K562 (cell line): ENCODE measurements at regions not wholly inside any gene's neighbourhood (a gene's known extent, or its start where the extent isn't known, plus 50 kb on each side); places are given as distances from the start of the nearest gene placed in this dataset.

Experiments used
- ATAC-seq: fragments of 200-7000 bp; cut with Tn5 transposase; 3 replicates; pipeline ENCODE4 v1.9.1; 2020; ENCODE audit warnings: moderate library complexity
- BruUV-seq: library from RNA; stranded (reverse); fragments of 400-500 nt; replicated peaks from 2 replicates; lab custom pipeline; 2021; lab: Mats Ljungman, UMichigan
- CTCF ChIA-PET: fragments of 300-600 bp; formaldehyde crosslinking; extraction: SDS; loops from one replicate; lab custom pipeline; 2021; ENCODE audit warnings: low intra/inter-chr PET ratio; lab: Yijun Ruan, JAX
- POLR2A ChIA-PET: fragments of 300-600, 350-650 bp; sonication (Branson Sonifier 250); formaldehyde crosslinking; extraction: SDS; loops from one replicate; lab custom pipeline; 2021; ENCODE audit warnings: antibody characterized with exemption, inconsistent platforms; lab: Yijun Ruan, JAX
- DNase-seq, 4 experiments: peaks; one replicate each; pipeline versions ENCODE4 v3.0.0 to v3.0.0-alpha.2; 2011 to 2018; ENCODE audit warnings: low spot score in 3 of 4, mixed read lengths in 3 of 4; ENCODE audit errors: extremely low read depth in 1 of 4
- FAIRE-seq: peaks from 2 replicates; lab custom pipeline; 2011; peaks lifted over from hg19 to GRCh38; lab: Jason Lieb, UNC
- H2AFZ ChIP-seq: 2 replicates; pipeline ENCODE4 v1.6.0; 2011; ENCODE audit warnings: low read depth, low read length, control low read depth, inconsistent platforms
- H3K27ac ChIP-seq: fragments of 200-600 bp; 3 replicates; pipeline ENCODE4 v1.8.0; 2011; ENCODE audit warnings: low read depth, mild to moderate bottlenecking, control low read depth, inconsistent platforms, low read length, moderate library complexity, mixed read lengths; ENCODE audit errors: extremely low read depth
- H3K27me3 ChIP-seq, 2 experiments: fragments of 300-600 bp in 1 of 2; 2 replicates in 1 of 2; 3 replicates in 1 of 2; pipeline versions ENCODE4 v1.6.0 to v1.8.0; 2011; ENCODE audit warnings: inconsistent platforms in 2 of 2, low read length in 2 of 2, mild to moderate bottlenecking in 1 of 2, mixed read lengths in 1 of 2, moderate library complexity in 1 of 2; ENCODE audit not compliant: control insufficient read depth in 2 of 2, insufficient read depth in 2 of 2
- H3K36me3 ChIP-seq: fragments of 300-600 bp; 3 replicates; pipeline ENCODE4 v1.8.0; 2011; ENCODE audit warnings: mild to moderate bottlenecking, low read length, inconsistent platforms; ENCODE audit not compliant: control insufficient read depth, insufficient read depth
- H3K4me1 ChIP-seq, 2 experiments: fragments of 200-600 bp in 1 of 2; replicated peaks in 1 of 2; 2 replicates in 1 of 2; 3 replicates in 1 of 2; pipeline versions ENCODE4 v1.5.1 to v1.8.0; 2011; ENCODE audit warnings: inconsistent platforms in 2 of 2, low read length in 2 of 2, mild to moderate bottlenecking in 1 of 2, mixed read lengths in 1 of 2, moderate library complexity in 1 of 2; ENCODE audit not compliant: control insufficient read depth in 2 of 2, insufficient read depth in 2 of 2
- H3K4me2 ChIP-seq: 2 replicates; pipeline ENCODE4 v1.6.1; 2011; ENCODE audit warnings: low read length, control low read depth, inconsistent platforms, mixed read lengths; ENCODE audit not compliant: insufficient read depth
- H3K4me3 ChIP-seq: fragments of 200-600 bp; sonication (generic), shearing (Covaris generic); 2 replicates; pipeline ENCODE4 v1.5.1; 2016; ENCODE audit warnings: control low read depth, inconsistent platforms
- H3K79me2 ChIP-seq: fragments of 200-600 bp; 3 replicates; pipeline ENCODE4 v1.8.0; 2011; ENCODE audit warnings: low read length, inconsistent platforms; ENCODE audit not compliant: control insufficient read depth, insufficient read depth
- H3K9ac ChIP-seq, 2 experiments: 2 replicates each; pipeline versions ENCODE4 v1.6.0 to v1.6.1; 2011; ENCODE audit warnings: low read depth in 2 of 2, low read length in 2 of 2, control low read depth in 1 of 2, inconsistent platforms in 1 of 2, mild to moderate bottlenecking in 1 of 2, mixed read lengths in 1 of 2; ENCODE audit not compliant: insufficient read depth in 1 of 2
- H3K9me1 ChIP-seq: one replicate; pipeline ENCODE4 v1.6.0; 2011; ENCODE audit warnings: inconsistent platforms, mild to moderate bottlenecking, low read length, moderate library complexity; ENCODE audit not compliant: control insufficient read depth, insufficient read depth
- H3K9me3 ChIP-seq: replicated peaks from 2 replicates; pipeline ENCODE4 v1.5.1; 2011; ENCODE audit warnings: low read depth, low read length, inconsistent platforms; ENCODE audit not compliant: control insufficient read depth, insufficient read depth
- H4K20me1 ChIP-seq: replicated peaks from 2 replicates; pipeline ENCODE4 v1.6.1; 2011; ENCODE audit warnings: low read length, inconsistent platforms, mixed read lengths; ENCODE audit not compliant: control insufficient read depth, insufficient read depth
- ARID2 ChIP-seq: fragments of 450-650 bp; IDR thresholded peaks from 2 replicates; pipeline ENCODE4 v1.6.1; 2017; ENCODE audit warnings: antibody characterized with exemption, mild to moderate bottlenecking
- CBFB ChIP-seq: sonication (generic); formaldehyde crosslinking; IDR thresholded peaks from 2 replicates; pipeline ENCODE4 v1.4.0; 2020; ENCODE audit warnings: mild to moderate bottlenecking, missing genetic modification reagents
- NFRKB ChIP-seq: fragments of 450-650 bp; IDR thresholded peaks from 2 replicates; pipeline ENCODE4 v1.6.1; 2016; ENCODE audit warnings: low read depth
- RBBP5 ChIP-seq: fragments of 200-600 bp; sonication (generic); IDR thresholded peaks from 2 replicates; pipeline ENCODE4 v1.6.1; 2012; ENCODE audit warnings: borderline replicate concordance, mild to moderate bottlenecking, low read length, control low read depth, inconsistent platforms; ENCODE audit not compliant: insufficient read depth, poor library complexity, severe bottlenecking
- SMAD4 ChIP-seq: fragments of 250-450 bp; sonication (Bioruptor Pico); conservative IDR thresholded peaks from 2 replicates; pipeline ENCODE4 v1.8.0; 2021; ENCODE audit warnings: inconsistent platforms, mild to moderate bottlenecking, moderate library complexity
- TCFL5 ChIP-seq: fragments of 250-450 bp; sonication (Bioruptor Pico); conservative IDR thresholded peaks from 2 replicates; pipeline ENCODE4 v1.6.1; 2021; ENCODE audit warnings: mild to moderate bottlenecking, moderate library complexity, matching md5 sums
- TEAD1 ChIP-seq, 2 experiments: fragments of 450-650 bp in 1 of 2; sonication (generic) in 1 of 2; formaldehyde crosslinking; IDR thresholded peaks; 2 replicates each; pipeline versions ENCODE4 v1.4.0 to v1.8.0; 2020 to 2022; ENCODE audit warnings: mild to moderate bottlenecking in 2 of 2, missing genetic modification reagents in 1 of 2
- ZNF316 ChIP-seq: fragments of 450-650 bp; IDR thresholded peaks from 2 replicates; pipeline ENCODE4 v1.6.1; 2016
- ZNF551 ChIP-seq: fragments of 250-450 bp; sonication (Bioruptor Pico); IDR thresholded peaks from 2 replicates; pipeline ENCODE4 v1.5.0; 2021; ENCODE audit warnings: mild to moderate bottlenecking, moderate library complexity
- in situ Hi-C: fragments of 300-500 bp; cut with MboI; formaldehyde crosslinking; loops from 4 replicates; pipeline ENCODE4 v1.15.0; 2018; ENCODE audit warnings: inconsistent platforms, mixed read lengths
- intact Hi-C: fragments of 100-400 bp; cut with micrococcal nuclease; formaldehyde crosslinking; loops from 2 replicates; pipeline ENCODE4 v1.14.2; 2022

- TF ChIP-seq TEAD1 (CRISPR knock-in tag; IDR thresholded peaks at IDR 0.05) (no peak), ARID2 (no peak), TCFL5 (CRISPR knock-in tag) (no peak), CBFB (CRISPR knock-in tag) (no peak), NFRKB (no peak), SMAD4 (CRISPR knock-in tag) (no peak), RBBP5 (no peak)
These were observed 601.1 kb downstream of the EPHA5 start (continued) for GRCh38 chr4:65069177-65069576.

DNA sequence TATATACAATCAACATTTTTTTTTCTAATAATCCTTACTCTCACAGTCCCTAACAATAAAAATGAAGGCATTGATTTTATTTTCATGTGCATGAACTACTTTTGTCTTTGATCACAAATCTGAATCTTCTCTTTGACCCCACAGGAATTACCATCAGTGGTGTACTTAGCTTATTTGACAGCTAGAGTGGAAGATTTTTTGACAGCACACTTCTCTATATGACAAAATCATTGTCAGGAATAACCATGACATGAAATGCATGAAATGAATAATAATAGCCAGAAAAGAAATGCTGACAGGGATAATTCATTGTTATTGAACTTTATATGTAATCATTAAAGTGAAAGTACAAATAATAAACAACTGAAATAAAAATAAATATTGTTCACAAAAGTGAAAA is 604.2 kb downstream of the EPHA5 start:
- no peak overlapping the region for H3K27ac ChIP-seq
- no peaks in the 10 kb centered on the region for H3K9me1 ChIP-seq
- no TSS peak for BruUV-seq
- H3K27me3 ChIP-seq, result no peaks in the 10 kb centered on the region
- TF ChIP-seq ZNF316 (peak; percentile 38; the same call in 1 of the 2 replicates), ZNF551 (CRISPR knock-in tag) (no peak)
- no peak overlapping the region for H3K4me3 ChIP-seq
- ChIA-PET CTCF (no interaction called here), POLR2A (no interaction called here)
- H3K9ac ChIP-seq, result no peak overlapping the region
- H3K79me2 ChIP-seq, result no peaks in the 10 kb centered on the region
- no peaks in the 10 kb centered on the region for H4K20me1 ChIP-seq
- no peak for FAIRE-seq
- in situ Hi-C loops (no loop called here), intact Hi-C loops (no loop called here)
- H3K4me1 ChIP-seq, result no peaks in the 10 kb centered on the region
- no peak overlapping the region for H2AFZ ChIP-seq
- no peaks in the 10 kb centered on the region for H3K36me3 ChIP-seq
- H3K9me3 ChIP-seq, result no peaks in the 10 kb centered on the region
- DNase-seq, result no peak
- H3K4me2 ChIP-seq, result no peak overlapping the region
- no peak for ATAC-seq
